IPS-15b (cell line): ENCODE measurements at regions not wholly inside any gene's neighbourhood (a gene's known extent, or its start where the extent isn't known, plus 50 kb on each side); places are given as distances from the start of the nearest gene placed in this dataset.

ENCODE experiments used
- H3K27me3 ChIP-seq: one replicate; pipeline ENCODE4 v1.6.1; 2013; ENCODE audit warnings: low read length; ENCODE audit not compliant: control insufficient read depth, insufficient read depth
- H3K36me3 ChIP-seq: one replicate; pipeline ENCODE4 v1.6.1; 2013; ENCODE audit warnings: low read length; ENCODE audit not compliant: control insufficient read depth, insufficient read depth
- H3K4me1 ChIP-seq: one replicate; pipeline ENCODE4 v1.6.1; 2013; ENCODE audit warnings: mild to moderate bottlenecking, low read length; ENCODE audit not compliant: control insufficient read depth, insufficient read depth
- H3K4me3 ChIP-seq: one replicate; pipeline ENCODE4 v1.5.1; 2013; ENCODE audit warnings: low read depth, low read length
- H3K9ac ChIP-seq: one replicate; pipeline ENCODE4 v1.6.1; 2013; ENCODE audit warnings: low read depth, mild to moderate bottlenecking, low read length
- H3K9me3 ChIP-seq: one replicate; pipeline ENCODE4 v1.6.1; 2013; ENCODE audit warnings: mild to moderate bottlenecking, low read length; ENCODE audit not compliant: control insufficient read depth, insufficient read depth

DNA sequence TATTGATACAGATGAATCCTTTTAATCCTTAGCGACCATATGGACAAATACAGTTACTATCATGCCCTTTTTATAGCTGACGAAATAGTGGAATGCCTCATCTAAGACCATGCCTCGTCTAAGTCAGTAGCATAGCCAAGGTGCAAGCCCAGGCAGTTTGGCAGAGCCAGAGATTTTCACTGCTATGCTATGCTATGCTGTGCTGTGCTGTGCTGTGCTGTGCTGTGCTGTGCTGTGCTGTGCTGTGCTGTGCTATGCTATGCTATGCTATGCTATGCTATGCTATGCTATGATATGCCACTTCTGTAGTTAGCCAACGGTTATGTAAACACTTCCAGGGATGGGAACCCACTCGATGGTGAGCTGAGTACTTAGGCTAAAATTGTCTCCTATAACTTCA is 91.6 kb upstream of the MAP4K3 start:
- Histone ChIP-seq H3K4me3 (no peak overlapping the region), H3K27me3 (no peaks in the 10 kb centered on the region), H3K9ac (no peak overlapping the region), H3K4me1 (no peaks in the 10 kb centered on the region), H3K36me3 (no peaks in the 10 kb centered on the region), H3K9me3 (no peaks in the 10 kb centered on the region)

DNA sequence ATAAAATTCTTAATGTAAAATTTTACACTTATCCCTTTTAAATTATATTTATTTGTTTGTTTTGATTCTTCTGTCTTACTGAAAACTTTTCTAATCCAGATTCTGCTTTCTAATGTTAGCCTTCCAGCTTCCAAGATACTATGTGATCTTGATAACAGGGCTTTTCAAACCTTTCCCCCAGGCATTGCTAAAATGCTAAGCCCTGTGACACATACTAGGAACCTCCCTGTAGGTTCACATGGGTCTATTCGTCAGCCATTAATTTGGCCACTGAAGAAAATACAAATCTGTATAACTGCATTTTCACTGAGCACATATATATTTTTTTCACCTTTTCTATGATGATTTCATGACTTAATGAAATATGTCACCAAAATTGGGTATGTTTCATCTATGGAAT is 92.8 kb upstream of the MAP4K3 start:
- H3K4me1 ChIP-seq = no peaks in the 10 kb centered on the region
- no peaks in the 10 kb centered on the region for H3K36me3 ChIP-seq
- no peaks in the 10 kb centered on the region for H3K27me3 ChIP-seq
- H3K9me3 ChIP-seq = no peaks in the 10 kb centered on the region
- H3K4me3 ChIP-seq = no peak overlapping the region
- H3K9ac ChIP-seq = no peak overlapping the region

DNA sequence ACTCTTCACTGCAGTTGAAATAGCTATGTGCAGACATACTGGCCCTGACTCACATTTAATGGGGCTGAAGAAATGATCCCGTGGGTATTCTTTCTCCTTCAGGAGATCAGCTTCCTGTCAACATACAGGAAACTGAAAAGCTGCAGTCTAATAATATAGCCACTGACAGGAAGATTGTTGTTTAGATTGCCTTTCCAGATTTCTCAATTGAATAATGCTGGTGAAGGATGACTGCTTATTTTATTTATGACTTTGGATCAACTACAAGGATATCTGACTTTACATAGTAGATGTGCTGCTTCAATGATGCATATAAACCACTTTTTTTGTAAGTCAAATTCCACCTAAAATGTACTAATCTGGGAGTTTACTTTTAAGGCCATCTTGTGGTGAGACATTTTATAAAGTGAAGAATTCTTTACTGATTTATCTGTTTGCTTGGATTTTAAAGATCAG is 93.4 kb upstream of the MAP4K3 start:
- no peaks in the 10 kb centered on the region for H3K4me1 ChIP-seq
- H3K27me3 ChIP-seq = no peaks in the 10 kb centered on the region
- no peak overlapping the region for H3K4me3 ChIP-seq
- no peak overlapping the region for H3K9ac ChIP-seq
- H3K9me3 ChIP-seq = no peaks in the 10 kb centered on the region
- H3K36me3 ChIP-seq = no peaks in the 10 kb centered on the region

DNA sequence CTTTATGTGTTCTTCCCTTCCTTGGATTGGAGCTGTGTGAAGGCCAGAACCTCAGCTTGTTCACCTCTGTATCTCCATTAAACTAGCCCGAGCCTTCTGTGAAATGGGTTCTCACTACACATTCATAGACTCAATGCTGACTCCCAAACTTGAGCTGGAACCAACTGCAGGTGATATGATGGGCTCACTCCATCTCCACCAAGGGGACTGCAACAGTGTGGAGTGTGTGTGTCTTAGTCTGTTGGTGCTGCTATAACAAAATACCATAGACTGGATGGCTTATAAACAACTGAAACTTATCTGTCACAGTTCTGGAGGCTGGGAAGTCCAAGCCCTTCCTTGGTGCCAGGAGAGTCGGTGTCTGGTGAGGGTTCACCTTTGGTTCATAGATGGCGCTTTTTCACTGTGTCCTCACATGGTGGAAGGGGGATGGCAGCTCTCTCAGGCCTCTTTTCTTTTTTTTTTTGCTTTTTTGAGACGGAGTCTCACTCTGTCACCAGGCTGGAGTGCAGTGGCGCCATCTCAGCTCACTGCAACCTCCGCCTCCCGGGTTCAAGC is 94.2 kb upstream of the MAP4K3 start:
- no peaks in the 10 kb centered on the region for H3K4me1 ChIP-seq
- H3K9me3 ChIP-seq = no peaks in the 10 kb centered on the region
- no peaks in the 10 kb centered on the region for H3K27me3 ChIP-seq
- H3K4me3 ChIP-seq = no peak overlapping the region
- H3K9ac ChIP-seq = no peak overlapping the region
- no peaks in the 10 kb centered on the region for H3K36me3 ChIP-seq

DNA sequence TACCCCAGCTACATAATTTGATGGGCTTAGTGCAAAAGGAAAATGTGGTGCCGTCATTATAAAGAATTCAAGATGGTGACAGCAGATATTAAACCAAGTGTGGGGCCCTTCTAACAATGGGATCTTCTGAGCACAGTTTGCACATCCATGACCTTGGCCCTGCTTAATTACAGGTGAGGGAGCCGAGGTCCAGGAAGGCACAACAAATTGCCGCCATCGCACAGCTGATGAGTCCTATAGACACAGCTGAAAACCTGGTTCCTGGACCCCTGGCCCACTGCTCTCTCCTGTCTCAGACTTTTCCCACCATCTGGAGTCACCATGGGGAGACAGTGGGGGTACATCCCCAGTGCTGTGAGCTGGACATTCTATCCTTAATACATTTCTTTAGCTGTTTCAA is 95.8 kb upstream of the MAP4K3 start:
- no peaks in the 10 kb centered on the region for H3K9me3 ChIP-seq
- H3K9ac ChIP-seq = no peak overlapping the region
- H3K4me3 ChIP-seq = no peak overlapping the region
- no peaks in the 10 kb centered on the region for H3K27me3 ChIP-seq
- no peaks in the 10 kb centered on the region for H3K4me1 ChIP-seq
- no peaks in the 10 kb centered on the region for H3K36me3 ChIP-seq

DNA sequence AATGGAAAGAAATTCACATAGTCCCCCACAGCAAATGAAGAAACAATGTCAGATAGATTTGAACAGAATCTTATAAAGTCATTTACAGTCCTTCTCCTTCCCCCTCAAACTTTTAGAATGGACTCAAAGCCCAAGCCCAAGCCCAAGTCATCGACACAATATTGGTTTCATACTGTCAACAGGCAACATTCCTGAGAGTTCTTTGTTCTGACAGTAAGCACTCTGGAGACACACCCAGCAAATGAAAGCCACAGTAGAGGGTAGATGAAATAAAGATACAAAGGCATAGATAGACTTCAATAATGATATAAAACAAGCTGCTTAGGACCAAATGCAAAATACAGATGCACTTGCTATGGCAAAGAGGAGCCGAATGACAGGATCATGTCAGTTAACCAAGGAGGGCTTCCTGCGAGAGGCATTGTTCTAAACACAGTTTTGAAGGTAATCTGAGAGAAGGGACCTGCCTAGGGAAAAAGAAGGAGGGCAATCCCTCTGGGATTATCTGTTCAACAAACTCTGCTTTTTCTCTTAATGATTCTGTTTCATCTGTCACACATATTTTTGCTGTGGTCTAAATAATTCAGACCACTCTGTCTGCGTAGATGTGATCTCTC is 97.1 kb upstream of the MAP4K3 start:
- H3K4me1 ChIP-seq = no peaks in the 10 kb centered on the region
- H3K36me3 ChIP-seq = no peaks in the 10 kb centered on the region
- no peaks in the 10 kb centered on the region for H3K27me3 ChIP-seq
- no peaks in the 10 kb centered on the region for H3K9me3 ChIP-seq
- H3K9ac ChIP-seq = no peak overlapping the region
- no peak overlapping the region for H3K4me3 ChIP-seq

DNA sequence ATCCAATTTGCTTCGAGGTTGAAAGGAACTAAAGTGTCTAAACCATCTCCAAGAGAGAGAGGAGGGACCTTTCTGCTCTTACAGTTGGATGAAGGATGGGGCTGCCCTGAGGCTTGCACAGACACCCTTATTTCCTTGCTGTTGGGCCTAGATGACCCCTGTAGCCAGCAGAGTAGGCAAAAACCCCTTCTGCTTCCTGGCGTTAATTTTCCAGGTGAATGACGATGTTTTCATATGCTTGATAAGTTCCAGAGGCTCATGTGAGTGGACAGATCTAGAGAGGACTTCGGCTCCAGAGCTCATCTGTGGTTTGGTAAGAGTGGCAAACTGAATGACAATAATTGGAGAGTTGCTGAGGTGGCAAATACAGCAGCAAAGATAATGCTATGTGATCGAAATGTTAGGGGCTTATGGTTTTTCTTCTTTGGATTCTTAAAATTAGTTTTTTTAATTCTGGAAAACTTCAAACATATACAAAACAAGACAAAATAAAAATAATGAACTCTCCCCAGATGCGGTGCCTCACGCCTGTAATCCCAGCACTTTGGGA is 98.6 kb upstream of the MAP4K3 start:
- H3K9me3 ChIP-seq = no peaks in the 10 kb centered on the region
- no peaks in the 10 kb centered on the region for H3K36me3 ChIP-seq
- no peaks in the 10 kb centered on the region for H3K27me3 ChIP-seq
- H3K4me3 ChIP-seq = no peak overlapping the region
- H3K9ac ChIP-seq = no peak overlapping the region
- no peaks in the 10 kb centered on the region for H3K4me1 ChIP-seq

DNA sequence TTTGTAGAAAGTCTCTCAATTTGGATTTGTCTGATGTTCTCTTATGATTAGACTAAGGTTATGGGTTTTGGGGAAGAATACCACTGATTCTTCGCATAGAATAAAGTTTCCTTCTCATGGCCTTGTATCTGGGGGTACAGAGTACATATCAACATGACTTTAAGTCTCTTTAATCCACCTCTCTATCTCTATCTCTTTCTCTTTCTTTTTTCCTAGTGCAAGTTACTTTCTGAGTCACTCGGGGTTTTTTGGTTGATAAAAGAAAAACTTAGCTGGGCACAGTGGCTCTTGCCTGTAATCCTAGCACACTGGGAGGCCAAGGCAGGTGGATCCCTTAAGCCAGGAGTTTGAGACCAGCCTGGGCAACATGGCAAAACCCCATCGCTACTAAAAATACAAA is 100.1 kb upstream of the MAP4K3 start:
- no peaks in the 10 kb centered on the region for H3K9me3 ChIP-seq
- H3K9ac ChIP-seq = no peak overlapping the region
- no peaks in the 10 kb centered on the region for H3K36me3 ChIP-seq
- no peak overlapping the region for H3K4me3 ChIP-seq
- H3K27me3 ChIP-seq = no peaks in the 10 kb centered on the region
- H3K4me1 ChIP-seq = no peaks in the 10 kb centered on the region

DNA sequence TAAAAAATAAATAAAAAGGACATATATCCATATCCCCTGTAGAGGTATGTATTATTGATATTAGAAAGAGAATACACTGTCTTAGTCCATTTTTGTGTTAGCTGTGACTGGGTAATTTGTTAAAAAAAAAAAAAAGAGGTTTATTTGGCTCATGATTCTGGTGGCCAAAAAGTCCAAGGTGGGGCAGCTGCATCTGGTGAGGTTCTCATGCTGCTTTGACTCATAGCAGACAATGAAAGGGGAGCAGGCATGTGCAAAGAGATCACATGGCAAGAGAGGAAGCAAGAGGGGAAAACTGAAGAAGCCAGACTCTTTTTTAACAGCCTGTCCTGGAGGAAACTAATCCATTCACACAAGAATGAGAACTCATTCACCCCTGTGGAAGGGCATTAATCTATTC is 101.6 kb upstream of the MAP4K3 start:
- Histone ChIP-seq H3K4me1 (no peaks in the 10 kb centered on the region), H3K36me3 (no peaks in the 10 kb centered on the region), H3K27me3 (no peaks in the 10 kb centered on the region), H3K9ac (no peak overlapping the region), H3K4me3 (no peak overlapping the region), H3K9me3 (no peaks in the 10 kb centered on the region)

DNA sequence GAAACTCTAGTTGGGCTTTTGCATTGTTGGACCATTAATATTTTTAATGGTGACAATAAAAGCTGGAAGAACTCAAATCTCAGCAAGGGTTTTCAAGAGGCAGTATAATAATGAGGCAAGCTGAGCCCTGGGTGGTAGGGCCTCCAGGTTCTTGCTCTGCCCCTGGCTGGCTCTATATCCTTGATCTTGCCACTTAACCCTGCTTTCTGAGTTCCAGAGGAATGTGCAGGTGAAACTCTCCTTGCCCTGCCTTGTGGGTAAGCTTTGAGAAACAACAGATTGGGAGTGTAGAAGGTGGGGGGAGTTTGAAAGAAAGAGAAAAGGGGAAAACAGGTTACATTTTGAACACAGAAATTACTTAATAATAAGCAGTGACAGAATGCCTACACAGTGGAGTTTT is 103.3 kb upstream of the MAP4K3 start:
- no peak overlapping the region for H3K4me3 ChIP-seq
- no peak overlapping the region for H3K9ac ChIP-seq
- no peaks in the 10 kb centered on the region for H3K4me1 ChIP-seq
- H3K36me3 ChIP-seq = no peaks in the 10 kb centered on the region
- no peaks in the 10 kb centered on the region for H3K27me3 ChIP-seq
- H3K9me3 ChIP-seq = no peaks in the 10 kb centered on the region

DNA sequence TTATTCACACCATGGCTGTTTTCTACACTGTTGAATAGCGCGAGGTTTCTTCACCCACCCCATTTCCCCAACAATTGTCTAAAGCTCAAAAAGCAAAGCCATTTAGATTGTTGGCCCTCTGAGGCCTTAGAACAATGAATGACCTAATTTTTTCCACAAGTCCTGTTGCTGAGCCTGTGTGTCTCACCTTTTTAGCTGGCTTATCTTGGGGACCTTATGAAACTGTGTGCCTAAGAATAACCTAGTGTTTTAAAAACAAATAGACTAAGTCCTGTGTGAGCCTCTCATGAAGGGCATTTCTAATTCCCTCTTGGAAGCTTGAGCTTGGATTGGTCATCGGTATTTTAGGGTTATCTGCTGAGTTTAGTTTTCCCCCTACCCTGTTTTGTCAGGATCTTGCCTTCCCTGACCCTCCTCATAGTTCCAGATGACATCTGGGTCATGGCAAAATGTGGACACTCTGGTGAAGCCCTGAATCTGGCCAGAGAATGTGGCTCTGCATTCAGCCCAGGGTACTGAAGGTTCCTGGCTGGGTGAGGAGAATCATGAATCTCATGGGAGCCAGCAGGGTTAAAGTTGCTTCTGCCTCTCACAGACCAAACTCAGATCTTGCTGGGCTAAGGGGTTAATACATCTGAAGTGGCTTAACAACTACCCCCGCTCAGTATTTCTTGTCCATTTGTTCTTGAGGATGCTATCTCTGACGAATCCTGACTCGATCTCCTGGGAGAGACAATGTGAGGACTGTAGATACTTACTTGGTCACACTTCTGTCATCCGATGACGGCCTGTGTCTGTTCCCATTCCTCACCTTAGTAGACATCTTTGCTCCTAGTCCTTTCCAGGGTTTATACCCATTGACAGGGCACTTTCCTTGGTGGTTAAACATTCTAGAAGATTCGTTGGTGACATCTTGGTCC is 104.2 kb upstream of the MAP4K3 start:
- Histone ChIP-seq H3K4me3 (no peak overlapping the region), H3K4me1 (no peaks in the 10 kb centered on the region), H3K9ac (no peak overlapping the region), H3K9me3 (no peaks in the 10 kb centered on the region), H3K36me3 (no peaks in the 10 kb centered on the region), H3K27me3 (no peaks in the 10 kb centered on the region)

DNA sequence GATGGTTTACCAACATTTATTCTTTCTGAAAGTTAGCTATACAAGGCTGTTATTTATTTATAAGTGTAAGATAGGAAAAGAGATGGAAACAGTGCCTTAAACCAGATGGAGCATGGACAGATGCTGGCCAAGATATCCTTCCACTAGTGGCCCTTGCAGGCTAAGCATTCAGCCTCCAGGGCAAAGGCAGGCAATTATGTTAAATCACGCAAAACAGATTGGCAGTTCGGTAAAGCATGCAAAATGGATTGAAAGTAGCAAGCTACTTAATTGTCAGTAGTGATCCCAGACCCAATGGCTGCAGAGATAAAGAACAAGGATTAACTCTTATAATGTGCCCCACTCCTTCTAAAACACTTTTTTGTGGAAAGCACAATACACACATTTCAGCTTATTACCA is 105.4 kb upstream of the MAP4K3 start:
- H3K4me1 ChIP-seq = no peaks in the 10 kb centered on the region
- H3K9me3 ChIP-seq = no peaks in the 10 kb centered on the region
- no peaks in the 10 kb centered on the region for H3K36me3 ChIP-seq
- H3K4me3 ChIP-seq = no peak overlapping the region
- no peaks in the 10 kb centered on the region for H3K27me3 ChIP-seq
- H3K9ac ChIP-seq = no peak overlapping the region
